Panc1 (cell line): ENCODE measurements at regions not wholly inside any gene's neighbourhood (a gene's known extent, or its start where the extent isn't known, plus 50 kb on each side); places are given as distances from the start of the nearest gene placed in this dataset.

Source experiments
- CTCF ChIP-seq: fragments of 450-650 bp; IDR thresholded peaks from 2 replicates; pipeline ENCODE4 v1.5.1; 2017; ENCODE audit warnings: mild to moderate bottlenecking
- POLR2AphosphoS5 ChIP-seq: IDR thresholded peaks from 2 replicates; pipeline ENCODE4 v1.6.1; 2012; ENCODE audit warnings: mild to moderate bottlenecking, low read depth, low read length, moderate library complexity
- REST ChIP-seq, 2 experiments: IDR thresholded peaks; 2 replicates each; pipeline ENCODE4 v1.6.1; 2011 to 2012; ENCODE audit warnings: low read depth in 2 of 2, control low read depth in 1 of 2, low read length in 1 of 2, mild to moderate bottlenecking in 1 of 2, moderate library complexity in 1 of 2; ENCODE audit not compliant: insufficient read depth in 1 of 2
- TCF7L2 ChIP-seq: IDR thresholded peaks from 2 replicates; pipeline ENCODE4 v1.6.1; 2011; ENCODE audit warnings: mild to moderate bottlenecking, low read depth, low read length, inconsistent platforms

- TF ChIP-seq CTCF: no peak
- TF ChIP-seq REST (IDR thresholded peaks at IDR 0.05; ENCODE audit: insufficient read depth in 1 of 2, low read depth in 2 of 2, low read length in 1 of 2): no peak
- TF ChIP-seq POLR2AphosphoS5: no peak
- no peak for TF ChIP-seq TCF7L2
Measured at GRCh38 chr22:27132400-27132799, 475.0 kb downstream of the MIAT start.
